Suprapubic skin (tissue), 4 donors: ENCODE measurements at regions not wholly inside any gene's neighbourhood (a gene's known extent, or its start where the extent isn't known, plus 50 kb on each side); places are given as distances from the start of the nearest gene placed in this dataset.

Experiments used
- DNase-seq, 2 donors: peaks; one replicate each; pipeline ENCODE4 v3.0.0-alpha.2; 2019; ENCODE audit warnings: low spot score in 2 of 2
- H3K27ac ChIP-seq: fragments of 200-600 bp; sonication (generic); one replicate; pipeline ENCODE4 v1.5.1; 2019
- H3K27me3 ChIP-seq: fragments of 200-600 bp; sonication (generic); one replicate; pipeline ENCODE4 v1.5.1; 2019
- H3K36me3 ChIP-seq: fragments of 200-600 bp; sonication (generic); one replicate; pipeline ENCODE4 v1.5.1; 2019
- H3K4me1 ChIP-seq: fragments of 200-600 bp; sonication (generic); one replicate; pipeline ENCODE4 v1.5.1; 2019
- H3K4me3 ChIP-seq: fragments of 200-600 bp; sonication (generic); one replicate; pipeline ENCODE4 v1.5.1; 2019; ENCODE audit warnings: mild to moderate bottlenecking
- H3K9me3 ChIP-seq: fragments of 200-600 bp; sonication (generic); one replicate; pipeline ENCODE4 v1.5.1; 2019
- CTCF ChIP-seq, 2 donors: fragments of 200-600 bp in 1 of 2; fragments of 450-650 bp in 1 of 2; sonication (generic) in 1 of 2; IDR thresholded peaks; one replicate each; pipeline ENCODE4 v1.5.1; 2016 to 2019; ENCODE audit warnings: antibody characterized with exemption in 2 of 2, mild to moderate bottlenecking in 1 of 2, moderate library complexity in 1 of 2
- EP300 ChIP-seq: sonication (generic); formaldehyde crosslinking; IDR thresholded peaks from one replicate; pipeline ENCODE4 v1.6.1; 2017; ENCODE audit warnings: antibody characterized with exemption
- POLR2A ChIP-seq, 2 donors: fragments of 450-650 bp; IDR thresholded peaks; one replicate each; pipeline ENCODE4 v1.6.1; 2017; ENCODE audit warnings: antibody characterized with exemption in 2 of 2, mild to moderate bottlenecking in 2 of 2, moderate library complexity in 2 of 2
- POLR2AphosphoS5 ChIP-seq, 3 donors: sonication (generic); formaldehyde crosslinking; IDR thresholded peaks; one replicate each; pipeline ENCODE4 v1.6.1; 2017; ENCODE audit warnings: antibody characterized with exemption in 3 of 3
- WGBS: methylation state at CpG from one replicate; pipeline ENCODE4 v1.1.5; 2018; 5-methylcytosine and 5-hydroxymethylcytosine counted together

- Histone ChIP-seq H3K27ac (no peak overlapping the region), H3K4me1 (no peaks in the 10 kb centered on the region), H3K36me3 (no peaks in the 10 kb centered on the region), H3K4me3 (no peak overlapping the region), H3K9me3 (no peaks in the 10 kb centered on the region), H3K27me3 (no peaks in the 10 kb centered on the region)
- no peak for DNase-seq
- 96% methylated on average over 5 of the region's 5 CpGs for WGBS
- TF ChIP-seq EP300 (no peak), POLR2A (IDR thresholded peaks at IDR 0.05) (no peak), POLR2AphosphoS5 (IDR thresholded peaks at IDR 0.05) (no peak), CTCF (IDR thresholded peaks at IDR 0.05) (no peak)
These were observed 126.0 kb downstream of the CD83 start for GRCh38 chr6:14243597-14243996.

- H3K9me3 ChIP-seq, result no peaks in the 10 kb centered on the region
- WGBS, result 90% methylated on average over 3 of the region's 3 CpGs
- H3K36me3 ChIP-seq, result no peaks in the 10 kb centered on the region
- no peaks in the 10 kb centered on the region for H3K27me3 ChIP-seq
- TF ChIP-seq EP300, result no peak
- TF ChIP-seq POLR2A (IDR thresholded peaks at IDR 0.05), result no peak
- TF ChIP-seq CTCF (IDR thresholded peaks at IDR 0.05), result no peak
- TF ChIP-seq POLR2AphosphoS5 (IDR thresholded peaks at IDR 0.05), result no peak
- H3K27ac ChIP-seq, result no peak overlapping the region
- no peaks in the 10 kb centered on the region for H3K4me1 ChIP-seq
- H3K4me3 ChIP-seq, result no peak overlapping the region
- no peak for DNase-seq
These were observed 129.3 kb downstream of the CD83 start for GRCh38 chr6:14246876-14247275.

- Histone ChIP-seq H3K27me3 (no peaks in the 10 kb centered on the region), H3K36me3 (no peaks in the 10 kb centered on the region), H3K9me3 (no peaks in the 10 kb centered on the region), H3K4me3 (no peak overlapping the region), H3K27ac (no peak overlapping the region), H3K4me1 (no peaks in the 10 kb centered on the region)
- DNase-seq, result no peak
- WGBS, result 95% methylated on average over 4 of the region's 4 CpGs
- no peak for TF ChIP-seq EP300
- no peak for TF ChIP-seq POLR2A (IDR thresholded peaks at IDR 0.05)
- TF ChIP-seq CTCF (IDR thresholded peaks at IDR 0.05), result no peak
These were observed 133.0 kb downstream of the CD83 start for GRCh38 chr6:14250573-14250972.

- no peak for TF ChIP-seq CTCF (IDR thresholded peaks at IDR 0.05)
- no peak for TF ChIP-seq POLR2AphosphoS5 (IDR thresholded peaks at IDR 0.05)
- no peak for TF ChIP-seq POLR2A (IDR thresholded peaks at IDR 0.05)
- TF ChIP-seq EP300, result no peak
- WGBS, result 90% methylated on average over 10 of the region's 10 CpGs
- Histone ChIP-seq H3K9me3 (no peaks in the 10 kb centered on the region), H3K36me3 (no peaks in the 10 kb centered on the region), H3K4me1 (no peaks in the 10 kb centered on the region), H3K27me3 (no peaks in the 10 kb centered on the region), H3K4me3 (no peak overlapping the region), H3K27ac (no peak overlapping the region)
- no peak for DNase-seq
These were observed 134.8 kb downstream of the CD83 start for GRCh38 chr6:14252271-14252850.

GRCh38 chr6:14254505-14254904, 136.9 kb downstream of the CD83 start:
- Histone ChIP-seq H3K27ac (no peak overlapping the region), H3K27me3 (no peaks in the 10 kb centered on the region), H3K36me3 (no peaks in the 10 kb centered on the region), H3K4me1 (no peaks in the 10 kb centered on the region), H3K4me3 (no peak overlapping the region), H3K9me3 (no peaks in the 10 kb centered on the region)
- no peak for TF ChIP-seq EP300
- TF ChIP-seq POLR2AphosphoS5 (IDR thresholded peaks at IDR 0.05), result no peak
- TF ChIP-seq POLR2A (IDR thresholded peaks at IDR 0.05), result no peak
- no peak for TF ChIP-seq CTCF (IDR thresholded peaks at IDR 0.05)
- WGBS, result 91% methylated on average over 7 of the region's 7 CpGs
- no peak for DNase-seq
